ENCODE measurements at regions not wholly inside any gene's neighbourhood (a gene's known extent, or its start where the extent isn't known, plus 50 kb on each side); places are given as distances from the start of the nearest gene placed in this dataset.
A peak's percentile ranks its signal among the peaks of the same experiment; 100 is the strongest.

DNA sequence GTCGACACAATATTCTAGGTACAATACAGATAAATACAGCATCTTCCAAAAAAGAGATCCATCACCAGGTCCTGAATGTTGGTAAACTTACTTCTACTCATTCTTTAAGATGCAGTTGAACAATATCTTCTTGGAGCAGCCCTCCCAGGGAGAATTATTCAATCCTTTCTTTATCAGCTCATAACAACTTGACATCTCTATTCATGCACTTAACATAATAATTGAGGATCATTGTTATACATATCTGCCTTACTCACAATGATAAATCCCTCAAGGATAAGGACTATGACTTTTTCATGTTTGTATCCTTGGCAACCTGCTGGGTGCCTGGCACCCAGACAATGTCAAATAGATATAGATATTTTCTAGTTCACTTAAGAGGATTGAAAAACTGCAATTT is 219.5 kb downstream of the POU4F1 start:
- Histone ChIP-seq H3K9me3 (replicated peaks; ENCODE audit: control insufficient read depth, insufficient read depth, low read length) (no peaks in the 10 kb centered on the region), H3K4me2 (ENCODE audit: insufficient read depth, low read length) (no peak overlapping the region), H3K9me1 (replicated peaks; ENCODE audit: control insufficient read depth, extremely low read depth, insufficient read depth, low read length) (no peaks in the 10 kb centered on the region), H3K36me3 (ENCODE audit: control insufficient read depth in 2 of 2, extremely low read depth in 1 of 2, insufficient read depth in 2 of 2, low read length in 2 of 2) (no peaks in the 10 kb centered on the region), H4K20me1 (replicated peaks; ENCODE audit: control insufficient read depth, extremely low read depth, insufficient read depth, low read length) (no peaks in the 10 kb centered on the region), H3K9ac (replicated peaks; ENCODE audit: extremely low read depth, insufficient read depth, low read length) (no peak overlapping the region), H3K4me3 (replicated peaks in 1 of 3; ENCODE audit: insufficient read depth in 1 of 3, low read depth in 1 of 3, low read length in 3 of 3) (no peak overlapping the region), H3K27me3 (ENCODE audit: control insufficient read depth in 2 of 2, insufficient read depth in 2 of 2, low read length in 2 of 2) (no peaks in the 10 kb centered on the region), H3K27ac (ENCODE audit: insufficient read depth, low read depth, low read length) (no peak overlapping the region), H3K79me2 (ENCODE audit: control insufficient read depth, insufficient read depth, low read length) (no peaks in the 10 kb centered on the region), H2AFZ (ENCODE audit: low read depth, low read length) (no peak overlapping the region), H3K4me1 (ENCODE audit: control insufficient read depth, extremely low read depth, insufficient read depth, low read length) (no peaks in the 10 kb centered on the region)
- FAIRE-seq (no peak), DNase-seq (ENCODE audit: low read depth, low spot score) (no peak)
- CTCF ChIA-PET = interaction anchor here (1.6 kb wide), 1 partner anchor 11 kb away, joined by 6 read pairs; no protein-coding TSS in a partner anchor
- dilution Hi-C loops (cut with MboI; ENCODE audit: extremely low pct_ligation_motif_present, low sequenced_read_pairs) = no loop called here
- POLR2A ChIA-PET = no interaction called here
- no TSS peak for BruUV-seq (replicated peaks)
- TF ChIP-seq FOS (IDR thresholded peaks at IDR 0.05; ENCODE audit: borderline replicate concordance, insufficient read depth, low read length) (no peak), POLR2AphosphoS5 (IDR thresholded peaks at IDR 0.05; ENCODE audit: insufficient read depth, low read depth, low read length) (no peak), GATA2 (IDR thresholded peaks at IDR 0.05; ENCODE audit: insufficient read depth, insufficient read length, low read depth, low read length) (no peak), MYC (IDR thresholded peaks at IDR 0.05; ENCODE audit: low read depth, low read length) (no peak)
- TF ChIP-seq, protein P1, sequence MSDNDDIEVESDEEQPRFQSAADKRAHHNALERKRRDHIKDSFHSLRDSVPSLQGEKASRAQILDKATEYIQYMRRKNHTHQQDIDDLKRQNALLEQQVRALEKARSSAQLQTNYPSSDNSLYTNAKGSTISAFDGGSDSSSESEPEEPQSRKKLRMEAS (IDR thresholded peaks at IDR 0.05; ENCODE audit: insufficient read depth, insufficient read length) = no peak
- TF ChIP-seq, protein P2, sequence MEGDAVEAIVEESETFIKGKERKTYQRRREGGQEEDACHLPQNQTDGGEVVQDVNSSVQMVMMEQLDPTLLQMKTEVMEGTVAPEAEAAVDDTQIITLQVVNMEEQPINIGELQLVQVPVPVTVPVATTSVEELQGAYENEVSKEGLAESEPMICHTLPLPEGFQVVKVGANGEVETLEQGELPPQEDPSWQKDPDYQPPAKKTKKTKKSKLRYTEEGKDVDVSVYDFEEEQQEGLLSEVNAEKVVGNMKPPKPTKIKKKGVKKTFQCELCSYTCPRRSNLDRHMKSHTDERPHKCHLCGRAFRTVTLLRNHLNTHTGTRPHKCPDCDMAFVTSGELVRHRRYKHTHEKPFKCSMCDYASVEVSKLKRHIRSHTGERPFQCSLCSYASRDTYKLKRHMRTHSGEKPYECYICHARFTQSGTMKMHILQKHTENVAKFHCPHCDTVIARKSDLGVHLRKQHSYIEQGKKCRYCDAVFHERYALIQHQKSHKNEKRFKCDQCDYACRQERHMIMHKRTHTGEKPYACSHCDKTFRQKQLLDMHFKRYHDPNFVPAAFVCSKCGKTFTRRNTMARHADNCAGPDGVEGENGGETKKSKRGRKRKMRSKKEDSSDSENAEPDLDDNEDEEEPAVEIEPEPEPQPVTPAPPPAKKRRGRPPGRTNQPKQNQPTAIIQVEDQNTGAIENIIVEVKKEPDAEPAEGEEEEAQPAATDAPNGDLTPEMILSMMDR (IDR thresholded peaks at IDR 0.05; ENCODE audit: extremely low read depth in 1 of 2, insufficient read depth in 1 of 2, low read depth in 1 of 2, low read length in 2 of 2) = no peak
- intact Hi-C loops (cut with micrococcal nuclease) = no loop called here

DNA sequence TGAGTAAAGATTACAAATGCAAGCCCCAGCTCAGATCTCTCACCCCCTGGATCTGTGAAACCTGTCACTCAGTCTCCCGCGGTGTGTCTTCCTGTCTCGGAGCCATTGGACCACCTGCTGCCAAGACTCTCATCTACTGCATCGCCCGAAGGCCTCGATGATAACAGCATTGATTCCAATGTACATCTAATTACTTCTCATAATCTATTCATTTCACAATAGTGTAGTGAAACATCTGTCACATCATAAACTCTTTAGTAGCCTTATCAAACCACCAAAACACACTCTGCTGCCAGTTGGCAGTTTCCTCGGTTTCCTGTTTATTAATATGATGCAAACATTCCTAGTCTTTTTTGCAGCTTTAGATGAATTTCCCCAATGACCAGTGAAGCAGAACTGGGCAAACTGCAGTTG is 220.3 kb downstream of the POU4F1 start:
- dilution Hi-C loops (cut with MboI; ENCODE audit: extremely low pct_ligation_motif_present, low sequenced_read_pairs) (no loop called here), intact Hi-C loops (cut with micrococcal nuclease) (no loop called here)
- Histone ChIP-seq H3K36me3 (ENCODE audit: control insufficient read depth in 2 of 2, extremely low read depth in 1 of 2, insufficient read depth in 2 of 2, low read length in 2 of 2) (no peaks in the 10 kb centered on the region), H3K4me2 (ENCODE audit: insufficient read depth, low read length) (no peak overlapping the region), H3K4me3 (replicated peaks in 1 of 3; ENCODE audit: insufficient read depth in 1 of 3, low read depth in 1 of 3, low read length in 3 of 3) (no peak overlapping the region), H3K9me3 (replicated peaks; ENCODE audit: control insufficient read depth, insufficient read depth, low read length) (no peaks in the 10 kb centered on the region), H3K27ac (ENCODE audit: insufficient read depth, low read depth, low read length) (no peak overlapping the region), H3K79me2 (ENCODE audit: control insufficient read depth, insufficient read depth, low read length) (no peaks in the 10 kb centered on the region), H3K9me1 (replicated peaks; ENCODE audit: control insufficient read depth, extremely low read depth, insufficient read depth, low read length) (no peaks in the 10 kb centered on the region), H4K20me1 (replicated peaks; ENCODE audit: control insufficient read depth, extremely low read depth, insufficient read depth, low read length) (no peaks in the 10 kb centered on the region), H3K4me1 (ENCODE audit: control insufficient read depth, extremely low read depth, insufficient read depth, low read length) (no peaks in the 10 kb centered on the region), H3K9ac (replicated peaks; ENCODE audit: extremely low read depth, insufficient read depth, low read length) (no peak overlapping the region), H3K27me3 (ENCODE audit: control insufficient read depth in 2 of 2, insufficient read depth in 2 of 2, low read length in 2 of 2) (no peaks in the 10 kb centered on the region), H2AFZ (ENCODE audit: low read depth, low read length) (no peak overlapping the region)
- peak; percentile 6 for DNase-seq (ENCODE audit: low read depth, low spot score)
- CTCF ChIA-PET = no interaction called here
- no peak for TF ChIP-seq MYC (IDR thresholded peaks at IDR 0.05; ENCODE audit: low read depth, low read length)
- POLR2A ChIA-PET = no interaction called here
- no peak for FAIRE-seq
- no TSS peak for BruUV-seq (replicated peaks)
